GM18502 (cell line): ENCODE measurements at regions not wholly inside any gene's neighbourhood (a gene's known extent, or its start where the extent isn't known, plus 50 kb on each side); places are given as distances from the start of the nearest gene placed in this dataset.

Experiments
- ATAC-seq: cut with Tn5 transposase; IDR thresholded peaks from one replicate; pipeline ENCODE4 v1.9.1; 2021; ENCODE audit warnings: mild to moderate bottlenecking; ENCODE audit not compliant: unreplicated experiment, poor library complexity

- no peak for ATAC-seq
These were observed 852.1 kb upstream of the SEMA6D start for GRCh38 chr15:46865155-46865554.

- no peak for ATAC-seq
These were observed 844.9 kb upstream of the SEMA6D start for GRCh38 chr15:46872286-46872980.

- no peak for ATAC-seq
These were observed 844.3 kb upstream of the SEMA6D start for GRCh38 chr15:46872981-46873330.

GRCh38 chr15:46879032-46879770 is 838.1 kb upstream of the SEMA6D start:
- ATAC-seq = no peak

- ATAC-seq = no peak
These were observed 836.5 kb upstream of the SEMA6D start for GRCh38 chr15:46880791-46881190.

GRCh38 chr15:46892621-46893160 is 824.6 kb upstream of the SEMA6D start:
- ATAC-seq = no peak

- no peak for ATAC-seq
These were observed 822.7 kb upstream of the SEMA6D start for GRCh38 chr15:46894644-46895043.

- no peak for ATAC-seq
These were observed 820.0 kb upstream of the SEMA6D start for GRCh38 chr15:46897266-46897665.

GRCh38 chr15:46901001-46901400 is 816.3 kb upstream of the SEMA6D start:
- no peak for ATAC-seq

- ATAC-seq = no peak
These were observed 799.5 kb upstream of the SEMA6D start for GRCh38 chr15:46917721-46918252.

- ATAC-seq = no peak
These were observed 798.7 kb upstream of the SEMA6D start for GRCh38 chr15:46918462-46919140.

- no peak for ATAC-seq
These were observed 795.4 kb upstream of the SEMA6D start for GRCh38 chr15:46921891-46922290.

- ATAC-seq = no peak
These were observed 786.9 kb upstream of the SEMA6D start for GRCh38 chr15:46930426-46930825.

- no peak for ATAC-seq
These were observed 784.0 kb upstream of the SEMA6D start for GRCh38 chr15:46933332-46933731.

GRCh38 chr15:46934851-46935250 is 782.5 kb upstream of the SEMA6D start:
- ATAC-seq = no peak

- ATAC-seq = no peak
These were observed 779.1 kb upstream of the SEMA6D start for GRCh38 chr15:46938169-46938568.

GRCh38 chr15:46941241-46941640 is 776.1 kb upstream of the SEMA6D start:
- no peak for ATAC-seq

- no peak for ATAC-seq
These were observed 770.4 kb upstream of the SEMA6D start for GRCh38 chr15:46946953-46947352.

- ATAC-seq = no peak
These were observed 761.7 kb upstream of the SEMA6D start for GRCh38 chr15:46955576-46955975.

GRCh38 chr15:46956456-46956855 is 760.8 kb upstream of the SEMA6D start:
- ATAC-seq = no peak

- ATAC-seq = no peak
These were observed 760.4 kb upstream of the SEMA6D start for GRCh38 chr15:46956881-46957280.
